ENCODE measurements at regions not wholly inside any gene's neighbourhood (a gene's known extent, or its start where the extent isn't known, plus 50 kb on each side); places are given as distances from the start of the nearest gene placed in this dataset.

- TF ChIP-seq CTCF (IDR thresholded peaks at IDR 0.05) (no peak), POLR2A (IDR thresholded peaks at IDR 0.05) (no peak)
These were observed 257.8 kb downstream of the EFNB2 start for GRCh38 chr13:106277484-106278154.
